HG02943 (cell line): ENCODE measurements at regions not wholly inside any gene's neighbourhood (a gene's known extent, or its start where the extent isn't known, plus 50 kb on each side); places are given as distances from the start of the nearest gene placed in this dataset.

Source experiments
- ATAC-seq: cut with Tn5 transposase; IDR thresholded peaks from one replicate; pipeline ENCODE4 v1.9.1; 2021; ENCODE audit warnings: mild to moderate bottlenecking, low read depth, moderate library complexity; ENCODE audit not compliant: unreplicated experiment

GRCh38 chr3:116980099-116980498 is 270.5 kb downstream of the TUSC7 start:
- no peak for ATAC-seq

- no peak for ATAC-seq
Measured at GRCh38 chr3:116981089-116981488, 271.5 kb downstream of the TUSC7 start.

GRCh38 chr3:116984301-116984700 is 274.7 kb downstream of the TUSC7 start:
- no peak for ATAC-seq

- no peak for ATAC-seq
Measured at GRCh38 chr3:116994351-116994879, 284.8 kb downstream of the TUSC7 start.

GRCh38 chr3:117003501-117003900 is 293.9 kb downstream of the TUSC7 start:
- no peak for ATAC-seq

GRCh38 chr3:117005274-117005673 is 295.7 kb downstream of the TUSC7 start:
- no peak for ATAC-seq

GRCh38 chr3:117005911-117006522 is 296.4 kb downstream of the TUSC7 start:
- no peak for ATAC-seq

- ATAC-seq: no peak
Measured at GRCh38 chr3:117010318-117010717, 300.7 kb downstream of the TUSC7 start.

- ATAC-seq: no peak
Measured at GRCh38 chr3:117011687-117012250, 302.2 kb downstream of the TUSC7 start.

- ATAC-seq: no peak
Measured at GRCh38 chr3:117016378-117016777, 306.8 kb downstream of the TUSC7 start.

GRCh38 chr3:117017135-117017894 is 307.7 kb downstream of the TUSC7 start:
- ATAC-seq: peak; percentile 62

GRCh38 chr3:117018655-117019054 is 309.1 kb downstream of the TUSC7 start:
- no peak for ATAC-seq

- ATAC-seq: peak; percentile 51
Measured at GRCh38 chr3:117019082-117019713, 309.6 kb downstream of the TUSC7 start.

- ATAC-seq: no peak
Measured at GRCh38 chr3:117026401-117026800, 316.8 kb downstream of the TUSC7 start.

GRCh38 chr3:117035745-117036144 is 326.2 kb downstream of the TUSC7 start:
- ATAC-seq: no peak

- no peak for ATAC-seq
Measured at GRCh38 chr3:117036259-117036799, 326.8 kb downstream of the TUSC7 start.

- no peak for ATAC-seq
Measured at GRCh38 chr3:117045143-117045542, 335.6 kb downstream of the TUSC7 start.

GRCh38 chr3:117047951-117048705 is 338.5 kb downstream of the TUSC7 start:
- no peak for ATAC-seq

GRCh38 chr3:117052395-117052794 is 342.8 kb downstream of the TUSC7 start:
- no peak for ATAC-seq

GRCh38 chr3:117054556-117054955 is 345.0 kb downstream of the TUSC7 start:
- no peak for ATAC-seq
